Hepatocyte (in vitro differentiated cells): ENCODE measurements at regions not wholly inside any gene's neighbourhood (a gene's known extent, or its start where the extent isn't known, plus 50 kb on each side); places are given as distances from the start of the nearest gene placed in this dataset.
A peak's percentile ranks its signal among the peaks of the same experiment; 100 is the strongest.

Experiments
- DNase-seq: peaks from one replicate; pipeline ENCODE4 v3.0.0-alpha.2; 2016; ENCODE audit warnings: low spot score
- H2AFZ ChIP-seq: fragments of 200-600 bp; sonication (generic); 2 replicates; pipeline ENCODE4 v1.6.0; 2016; ENCODE audit warnings: antibody characterized with exemption, mild to moderate bottlenecking
- H3K27ac ChIP-seq: fragments of 200-600 bp; sonication (generic); 2 replicates; pipeline ENCODE4 v1.5.1; 2016; ENCODE audit warnings: mild to moderate bottlenecking
- H3K27me3 ChIP-seq: fragments of 200-600 bp; sonication (generic); 2 replicates; pipeline ENCODE4 v1.6.1; 2016
- H3K36me3 ChIP-seq: fragments of 200-600 bp; sonication (generic); replicated peaks from 2 replicates; pipeline ENCODE4 v1.5.1; 2016; ENCODE audit warnings: low read depth; ENCODE audit not compliant: insufficient read depth
- H3K4me1 ChIP-seq: fragments of 200-600 bp; sonication (generic); 2 replicates; pipeline ENCODE4 v1.5.1; 2016; ENCODE audit warnings: mild to moderate bottlenecking, moderate library complexity; ENCODE audit not compliant: insufficient read depth
- H3K4me2 ChIP-seq: fragments of 200-600 bp; sonication (generic); 2 replicates; pipeline ENCODE4 v1.6.0; 2016
- H3K4me3 ChIP-seq: fragments of 200-600 bp; sonication (generic); 2 replicates; pipeline ENCODE4 v1.5.1; 2016; ENCODE audit warnings: mild to moderate bottlenecking
- H3K79me2 ChIP-seq: fragments of 200-600 bp; sonication (generic); 2 replicates; pipeline ENCODE4 v1.6.0; 2017; ENCODE audit warnings: mild to moderate bottlenecking
- H3K9me2 ChIP-seq: fragments of 200-600 bp; sonication (generic); replicated peaks from 2 replicates; pipeline ENCODE4 v1.6.0; 2017; ENCODE audit warnings: mild to moderate bottlenecking; ENCODE audit not compliant: insufficient read depth
- H3K9me3 ChIP-seq: fragments of 200-600 bp; sonication (generic); 2 replicates; pipeline ENCODE4 v1.5.1; 2016; ENCODE audit warnings: low read depth, mild to moderate bottlenecking
- H4K20me1 ChIP-seq: fragments of 200-600 bp; sonication (generic); 2 replicates; pipeline ENCODE4 v1.6.0; 2016; ENCODE audit warnings: mild to moderate bottlenecking; ENCODE audit not compliant: insufficient read depth, poor library complexity, severe bottlenecking
- CTCF ChIP-seq: fragments of 200-600 bp; sonication (generic); IDR thresholded peaks from 2 replicates; pipeline ENCODE4 v1.5.1; 2016; ENCODE audit warnings: antibody characterized with exemption, mild to moderate bottlenecking; ENCODE audit not compliant: poor library complexity
- EZH2 ChIP-seq: fragments of 200-600 bp; sonication (generic); IDR thresholded peaks from 2 replicates; pipeline ENCODE4 v1.6.1; 2016; ENCODE audit warnings: antibody characterized with exemption, mild to moderate bottlenecking, borderline replicate concordance
- EZH2phosphoT487 ChIP-seq: fragments of 200-600 bp; sonication (generic); IDR thresholded peaks from one replicate; pipeline ENCODE4 v1.6.1; 2018; ENCODE audit warnings: antibody characterized with exemption, mild to moderate bottlenecking, low read depth, moderate library complexity; ENCODE audit not compliant: unreplicated experiment, severe bottlenecking
- WGBS: methylation state at CpG from one replicate; pipeline ENCODE4 v1.1.6; 2016; ENCODE audit warnings: low lambda C conversion rate; ENCODE audit errors: missing lambda C conversion rate; 5-methylcytosine and 5-hydroxymethylcytosine counted together

- 95% methylated on average over 2 of the region's 2 CpGs for WGBS
Observed at GRCh38 chr11:29279716-29280115, 737.1 kb downstream of the KCNA4 start.

GRCh38 chr11:29272019-29272654 lies 744.7 kb downstream of the KCNA4 start:
- H3K79me2 ChIP-seq = no peaks in the 10 kb centered on the region
- no peaks in the 10 kb centered on the region for H3K9me3 ChIP-seq
- 76% methylated on average over 5 of the region's 5 CpGs for WGBS
- H3K4me2 ChIP-seq = no peak overlapping the region
- no peak overlapping the region for H3K27ac ChIP-seq
- H4K20me1 ChIP-seq = no peaks in the 10 kb centered on the region
- TF ChIP-seq CTCF (peak; percentile 23), EZH2 (no peak)
- no peak overlapping the region for H2AFZ ChIP-seq
- H3K4me1 ChIP-seq = no peaks in the 10 kb centered on the region
- H3K9me2 ChIP-seq = no peaks in the 10 kb centered on the region
- H3K36me3 ChIP-seq = no peaks in the 10 kb centered on the region
- no peaks in the 10 kb centered on the region for H3K27me3 ChIP-seq
- DNase-seq = no peak
- H3K4me3 ChIP-seq = no peak overlapping the region

More at GRCh38 chr11:29279716-29280115, 737.1 kb downstream of the KCNA4 start:
- Histone ChIP-seq H4K20me1 (no peaks in the 10 kb centered on the region), H3K27me3 (no peaks in the 10 kb centered on the region), H3K36me3 (no peaks in the 10 kb centered on the region), H3K79me2 (no peaks in the 10 kb centered on the region), H3K27ac (no peak overlapping the region), H2AFZ (no peak overlapping the region), H3K9me2 (no peaks in the 10 kb centered on the region), H3K4me3 (no peak overlapping the region), H3K4me1 (no peaks in the 10 kb centered on the region), H3K9me3 (no peaks in the 10 kb centered on the region), H3K4me2 (no peak overlapping the region)
- no peak for TF ChIP-seq CTCF
- DNase-seq = no peak

- no peak overlapping the region for H3K27ac ChIP-seq
- H3K27me3 ChIP-seq = no peaks in the 10 kb centered on the region
- no peak for DNase-seq
- no peaks in the 10 kb centered on the region for H4K20me1 ChIP-seq
- H2AFZ ChIP-seq = no peak overlapping the region
- no peak overlapping the region for H3K4me3 ChIP-seq
- no peak for TF ChIP-seq CTCF
- no peak for TF ChIP-seq EZH2phosphoT487
- TF ChIP-seq EZH2 = no peak
- H3K9me2 ChIP-seq = no peaks in the 10 kb centered on the region
- WGBS = 28% methylated on average over 1 of the region's 1 CpG
- H3K79me2 ChIP-seq = no peaks in the 10 kb centered on the region
- H3K9me3 ChIP-seq = no peaks in the 10 kb centered on the region
- no peaks in the 10 kb centered on the region for H3K4me1 ChIP-seq
- no peak overlapping the region for H3K4me2 ChIP-seq
- H3K36me3 ChIP-seq = no peaks in the 10 kb centered on the region
Observed at GRCh38 chr11:29271616-29272015, 745.2 kb downstream of the KCNA4 start.

GRCh38 chr11:29268733-29269132 lies 748.1 kb downstream of the KCNA4 start:
- no peaks in the 10 kb centered on the region for H3K9me3 ChIP-seq
- H3K36me3 ChIP-seq = no peaks in the 10 kb centered on the region
- no peaks in the 10 kb centered on the region for H3K4me1 ChIP-seq
- no peak overlapping the region for H3K27ac ChIP-seq
- TF ChIP-seq EZH2 = no peak
- no peak for TF ChIP-seq CTCF
- TF ChIP-seq EZH2phosphoT487 = no peak
- whole genome bisulfite sequencing = 87% methylated on average over 2 of the region's 2 CpGs
- H3K4me3 ChIP-seq = no peak overlapping the region
- H4K20me1 ChIP-seq = no peaks in the 10 kb centered on the region
- DNase-seq = peak; percentile 12
- H3K79me2 ChIP-seq = no peaks in the 10 kb centered on the region
- H3K27me3 ChIP-seq = no peaks in the 10 kb centered on the region
- no peak overlapping the region for H2AFZ ChIP-seq
- H3K4me2 ChIP-seq = no peak overlapping the region
- H3K9me2 ChIP-seq = no peaks in the 10 kb centered on the region
